Right hindlimb (tissue), 1 donor: ENCODE measurements at regions not wholly inside any gene's neighbourhood (a gene's known extent, or its start where the extent isn't known, plus 50 kb on each side); places are given as distances from the start of the nearest gene placed in this dataset.

ENCODE experiments used
- DNase-seq: peaks from one replicate; pipeline ENCODE4 v3.0.0-alpha.2; 2018

DNA sequence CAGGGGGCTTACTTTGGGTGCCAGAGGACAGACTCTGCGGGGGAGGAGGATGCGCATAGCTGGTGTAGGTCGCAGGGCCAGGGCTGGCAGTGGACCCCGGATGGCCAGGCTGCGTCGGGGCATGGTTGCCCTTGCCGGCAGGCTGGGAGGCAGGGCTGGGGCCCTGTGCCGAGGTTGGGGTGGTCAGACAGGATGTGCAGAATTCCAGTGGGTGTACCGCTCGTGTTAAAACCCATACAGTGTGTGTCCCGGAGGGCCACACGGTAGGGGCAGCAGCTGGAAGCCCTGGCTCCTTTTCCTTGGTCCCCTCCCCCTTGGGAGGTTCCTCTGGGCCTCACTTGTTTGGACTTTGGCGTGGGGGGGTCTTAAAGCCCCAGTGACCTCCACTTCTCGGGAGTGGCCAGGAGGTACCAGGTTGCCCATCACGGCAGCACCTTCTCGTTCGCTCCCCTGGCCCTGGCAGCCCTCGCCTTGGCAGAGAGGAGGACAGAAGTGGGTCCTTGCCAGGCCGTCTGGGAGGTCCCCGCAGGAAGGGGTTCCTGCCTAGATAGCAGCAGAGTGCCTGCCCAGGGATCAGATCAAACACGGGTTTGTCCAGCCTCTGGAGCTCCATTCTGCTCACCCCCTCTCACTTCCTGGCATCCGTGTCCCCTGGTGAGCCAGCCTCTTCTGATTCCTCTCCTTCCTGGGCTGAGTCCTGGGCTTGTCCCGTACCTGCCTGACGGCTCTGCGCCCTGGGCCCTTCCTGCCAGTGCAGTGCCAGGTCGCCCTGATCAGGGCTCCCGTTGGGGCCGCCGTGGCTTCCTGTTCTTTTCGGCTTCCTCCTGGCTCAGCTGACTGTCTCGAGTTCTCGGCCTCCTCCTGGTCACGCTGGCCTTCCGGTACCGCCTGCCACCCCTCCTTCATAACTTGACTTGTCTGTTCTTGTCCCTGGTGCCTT is 56.7 kb upstream of the HGFAC start:
- DNase-seq = no peak

DNA sequence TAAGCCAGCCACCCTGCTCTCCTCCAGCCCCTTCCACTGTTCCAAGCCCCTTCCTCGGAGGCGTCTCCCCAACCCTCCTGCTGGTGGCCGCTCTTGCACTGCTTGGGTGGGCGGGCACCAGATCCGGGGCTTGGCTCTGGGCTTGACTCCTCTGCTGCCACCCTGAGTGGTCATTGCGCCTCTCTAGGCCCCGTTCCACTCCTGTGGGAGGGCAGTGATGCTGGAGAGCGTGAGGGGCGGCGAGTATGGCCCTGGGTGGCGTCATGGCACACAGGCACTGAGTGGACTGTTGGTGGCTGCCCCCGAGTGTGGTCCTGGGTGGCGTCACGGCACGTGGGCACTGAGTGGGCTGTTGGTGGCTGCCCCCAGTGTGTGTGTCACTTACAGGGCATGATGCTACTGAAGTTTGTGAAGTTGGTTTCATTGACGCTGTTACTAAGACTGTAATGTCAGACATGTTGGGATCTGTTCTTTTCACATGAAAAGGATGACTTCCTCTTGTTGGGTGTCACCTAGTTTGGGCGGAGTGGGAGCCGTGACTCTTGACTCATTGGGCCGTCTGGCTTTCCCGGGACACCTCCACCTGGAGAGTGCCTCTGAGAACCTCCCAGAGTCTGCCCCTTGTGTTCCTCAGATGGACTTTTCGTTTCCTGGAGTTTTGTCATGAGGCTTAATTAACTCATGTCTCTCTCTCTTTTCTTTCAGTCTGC is 55.9 kb upstream of the HGFAC start:
- DNase-seq = no peak

DNA sequence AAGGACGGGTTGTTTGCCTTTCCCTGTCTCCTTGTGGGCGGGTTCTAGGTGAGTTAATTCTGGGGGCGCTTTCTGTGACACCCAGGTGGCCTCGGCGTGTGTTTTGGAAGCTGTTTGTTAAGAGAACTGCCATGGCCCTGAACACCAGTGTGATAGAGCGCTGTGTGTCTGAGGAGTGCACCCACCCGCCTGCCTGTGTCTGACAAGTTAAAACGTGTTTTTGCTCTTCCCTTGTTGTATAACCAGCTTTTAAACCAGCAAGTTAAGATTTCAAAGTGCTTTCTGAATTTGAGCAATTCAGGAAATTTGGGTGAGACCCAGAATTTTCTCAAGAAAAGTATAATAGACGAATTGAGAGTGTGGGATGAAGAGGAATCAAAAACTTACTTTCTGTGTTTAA is 55.2 kb upstream of the HGFAC start:
- DNase-seq = no peak

DNA sequence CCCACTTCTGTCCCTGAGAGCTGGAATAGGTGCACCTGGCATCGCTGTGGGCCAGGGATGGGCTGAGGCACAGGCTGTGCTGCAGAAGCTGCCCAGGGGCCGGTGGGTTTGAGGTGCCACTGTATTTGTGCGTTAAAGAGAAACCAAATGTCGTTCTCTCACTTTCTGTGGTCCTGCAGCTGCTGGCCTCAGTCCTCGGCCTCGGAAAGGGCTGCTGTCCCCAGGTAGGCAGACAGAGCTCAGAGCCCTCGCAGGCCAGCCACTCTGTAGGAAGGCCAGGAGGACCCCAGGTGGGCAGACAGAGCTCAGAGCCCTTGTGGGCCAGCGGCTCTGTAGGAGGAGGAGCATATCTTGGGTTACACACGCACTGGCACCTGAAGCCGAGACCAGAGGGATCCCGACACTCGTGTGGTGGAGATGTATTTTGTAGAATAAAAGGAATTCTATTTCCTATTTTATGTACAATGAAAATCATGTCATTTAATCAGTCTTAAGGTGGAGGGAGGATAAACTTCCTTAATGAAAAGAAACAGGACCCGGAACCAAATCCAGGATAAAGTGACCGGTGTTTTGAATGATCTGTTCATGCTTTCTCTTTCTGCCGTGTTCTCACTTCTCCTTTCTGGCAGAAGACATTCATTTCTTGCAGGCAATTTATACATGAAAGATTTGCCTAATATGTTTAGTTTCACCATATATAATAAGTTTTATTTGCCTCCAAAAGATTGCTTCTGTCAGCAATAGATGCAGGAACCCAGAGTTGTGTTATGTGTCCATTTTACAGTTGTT is 54.4 kb upstream of the HGFAC start:
- no peak for DNase-seq

DNA sequence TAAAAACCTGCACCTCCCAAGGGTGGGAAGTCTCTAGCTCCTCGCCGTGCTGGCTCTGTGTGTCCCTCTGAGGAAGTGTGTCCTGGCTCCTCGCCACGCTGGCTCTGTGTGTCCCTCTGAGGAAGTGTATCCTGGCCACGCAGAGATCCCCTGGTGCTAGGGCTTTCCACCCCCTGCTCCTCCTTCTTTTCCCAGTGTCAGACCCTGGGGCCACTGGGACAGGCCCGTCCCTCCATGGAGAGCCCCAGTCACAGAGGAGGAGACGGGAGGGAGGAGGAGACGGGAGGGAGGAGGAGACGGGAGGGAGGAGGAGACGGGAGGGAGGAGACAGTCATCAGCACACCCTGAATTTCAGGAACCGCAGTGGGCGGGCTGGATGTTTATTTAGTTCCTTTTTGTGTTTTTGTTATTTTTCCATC is 53.8 kb upstream of the HGFAC start:
- DNase-seq = peak; percentile 77

DNA sequence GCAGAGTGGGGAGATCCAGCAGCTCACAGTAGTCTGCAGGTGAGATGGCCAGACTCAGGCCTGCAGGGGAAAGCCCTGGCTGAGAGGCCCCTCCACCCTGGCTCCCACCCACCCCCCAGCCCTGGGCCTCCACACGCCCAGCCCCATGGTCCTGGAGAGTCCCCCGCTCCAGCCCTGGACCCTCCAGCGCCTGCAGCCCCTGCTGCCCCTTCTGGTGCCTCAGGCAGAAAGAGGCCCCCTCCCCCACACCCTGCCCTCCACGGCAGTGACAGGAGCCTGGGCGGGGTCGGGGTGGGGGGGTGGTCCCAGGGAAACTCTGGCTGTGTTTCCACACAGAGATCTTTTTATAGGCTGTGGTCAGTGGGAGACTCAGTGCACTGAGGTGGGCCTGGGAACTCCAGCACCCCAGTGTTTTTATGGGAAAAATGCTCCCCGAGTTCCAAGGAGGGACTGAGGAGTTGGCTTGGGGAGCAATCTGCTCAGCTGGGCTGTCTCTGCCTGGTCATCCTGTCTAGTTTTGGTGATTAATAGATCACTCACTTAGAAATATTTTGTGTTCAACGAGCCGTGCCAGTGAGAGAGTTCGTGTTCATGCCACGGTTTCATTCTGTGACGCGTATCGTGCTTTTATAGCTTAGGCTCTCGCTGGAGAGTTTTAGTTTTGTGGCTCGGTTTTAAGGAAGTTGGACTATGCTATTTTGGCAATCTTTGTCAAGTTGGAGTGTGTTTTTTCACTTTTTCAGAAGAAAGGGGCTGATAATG is 53.1 kb upstream of the HGFAC start:
- DNase-seq = peak; percentile 57

DNA sequence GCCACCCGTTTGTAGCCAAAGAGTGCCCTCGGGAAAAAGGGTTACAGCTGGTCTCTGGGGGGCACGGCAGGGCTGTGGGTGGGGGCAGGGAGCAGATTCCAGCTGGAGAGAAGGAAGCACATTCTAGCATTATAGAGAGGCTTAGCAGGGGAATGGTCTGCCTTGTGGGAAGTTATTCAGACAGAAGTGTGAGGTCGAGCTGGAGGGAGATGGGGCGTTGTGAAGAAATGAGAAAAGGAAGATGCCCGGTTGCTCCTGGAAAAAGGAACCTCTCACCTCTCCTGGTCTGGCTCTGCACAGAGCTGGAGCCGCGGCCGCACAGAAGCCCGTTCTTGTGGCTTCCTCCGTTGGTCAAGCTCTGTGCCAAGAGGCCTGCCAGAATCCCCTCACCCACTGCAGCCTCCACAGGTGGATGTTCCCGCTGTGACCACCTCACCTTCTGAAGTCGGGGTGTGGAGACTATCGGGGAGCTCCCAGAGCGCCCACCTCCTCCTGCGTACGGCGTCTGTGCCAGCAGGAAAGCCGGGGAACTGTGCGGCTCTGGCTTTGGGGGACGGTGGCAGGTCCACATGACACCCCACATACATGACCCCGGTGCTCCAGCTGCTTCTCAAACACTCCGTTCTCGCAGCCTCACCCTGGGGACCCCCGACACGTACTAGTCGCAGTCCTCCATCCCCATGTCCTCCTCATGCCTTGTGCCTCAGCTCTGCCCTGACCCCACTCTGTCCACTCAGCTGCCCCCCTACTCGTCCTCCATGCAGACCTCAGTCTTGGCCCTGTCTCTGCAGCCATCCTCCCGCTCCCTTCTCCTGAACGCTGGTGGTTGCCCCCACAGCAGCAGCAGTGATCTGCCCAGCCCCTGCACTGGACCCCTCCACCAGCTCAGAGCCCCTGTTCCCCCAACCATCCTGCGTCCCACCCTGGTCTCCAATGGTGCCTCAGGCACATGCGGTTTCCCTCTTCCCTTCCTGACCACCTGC is 52.2 kb upstream of the HGFAC start:
- no peak for DNase-seq

DNA sequence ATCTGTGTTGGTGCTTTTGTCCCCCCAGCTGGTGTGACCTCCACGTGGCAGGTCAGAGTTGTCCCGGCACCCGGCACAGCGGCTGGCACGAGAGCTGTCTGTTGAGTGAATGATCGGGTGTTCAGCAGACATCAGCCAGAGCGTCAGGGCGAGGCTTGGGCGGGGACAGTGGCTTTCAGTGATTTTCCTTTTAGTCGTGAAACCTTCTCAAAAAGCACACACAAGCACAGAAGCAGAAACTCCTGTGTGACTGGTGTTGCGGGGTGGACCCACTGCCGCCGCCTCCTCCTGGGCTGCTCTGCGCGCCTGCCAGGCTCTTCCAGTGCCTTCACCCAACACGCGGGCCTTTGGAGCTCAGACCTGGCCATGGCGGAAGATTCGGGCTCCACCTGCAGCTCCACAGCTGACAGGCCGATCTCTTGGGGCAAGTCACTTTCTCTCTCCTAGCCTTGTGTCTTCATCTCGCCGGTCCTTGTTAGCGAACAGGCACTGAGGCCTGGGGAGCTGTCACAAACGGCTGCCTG is 51.4 kb upstream of the HGFAC start:
- DNase-seq = no peak

DNA sequence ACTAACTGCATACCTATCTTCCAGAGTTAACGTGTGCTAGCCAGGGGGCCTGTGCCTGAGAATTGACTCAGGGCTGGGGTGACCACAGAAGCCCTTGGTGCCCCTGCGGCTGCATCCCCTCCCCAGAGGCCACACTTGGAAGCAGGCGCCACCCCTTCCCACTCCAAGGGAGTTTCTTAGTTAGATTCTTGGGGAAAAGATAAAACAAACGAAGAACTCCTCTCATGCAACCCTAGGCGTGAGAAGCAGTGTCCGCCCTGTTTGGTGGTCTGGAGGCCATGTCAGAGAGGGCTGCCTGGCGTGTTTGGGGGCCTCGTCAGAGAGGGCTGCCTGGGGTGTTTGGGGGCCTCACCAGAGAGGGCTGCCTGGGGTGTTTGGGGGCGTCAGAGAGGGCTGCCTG is 50.3 kb upstream of the HGFAC start:
- DNase-seq = no peak
